8988T (cell line): ENCODE measurements at regions not wholly inside any gene's neighbourhood (a gene's known extent, or its start where the extent isn't known, plus 50 kb on each side); places are given as distances from the start of the nearest gene placed in this dataset.
"Not testable (repeated sequence)": the region's sequence is repeated elsewhere in the genome, so short reads cannot be mapped to it uniquely, and the experiment has no call there.

ENCODE experiments used
- DNase-seq: peaks from one replicate; pipeline ENCODE4 v3.0.0; 2011

- DNase-seq, result no peak
These were observed 153.8 kb downstream of the DEPDC1B start for GRCh38 chr5:60546207-60546606.

- no peak for DNase-seq
These were observed 154.4 kb downstream of the DEPDC1B start for GRCh38 chr5:60545551-60545950.

- no peak for DNase-seq
These were observed 155.8 kb downstream of the DEPDC1B start for GRCh38 chr5:60544142-60544541.

GRCh38 chr5:60541980-60542379 is 158.0 kb downstream of the DEPDC1B start:
- DNase-seq, result no peak

- DNase-seq, result no peak
These were observed 158.8 kb downstream of the DEPDC1B start for GRCh38 chr5:60540856-60541805.

GRCh38 chr5:60538955-60539866 is 160.8 kb downstream of the DEPDC1B start:
- DNase-seq, result no peak

- DNase-seq, result no peak
These were observed 161.5 kb downstream of the DEPDC1B start for GRCh38 chr5:60538426-60538825.

- DNase-seq, result no peak
These were observed 164.0 kb downstream of the DEPDC1B start for GRCh38 chr5:60535951-60536350.

- no peak for DNase-seq
These were observed 164.8 kb downstream of the DEPDC1B start for GRCh38 chr5:60535198-60535597.

- DNase-seq, result no peak
These were observed 166.2 kb downstream of the DEPDC1B start for GRCh38 chr5:60533789-60534188.

- DNase-seq, result not testable (repeated sequence)
These were observed 167.2 kb downstream of the DEPDC1B start for GRCh38 chr5:60532796-60533195.

- not testable (repeated sequence) for DNase-seq
These were observed 169.7 kb downstream of the DEPDC1B start for GRCh38 chr5:60530144-60530848.

- no peak for DNase-seq
These were observed 171.0 kb downstream of the DEPDC1B start for GRCh38 chr5:60529001-60529400.

GRCh38 chr5:60527072-60527471 is 172.9 kb downstream of the DEPDC1B start:
- DNase-seq, result no peak

GRCh38 chr5:60526336-60526875 is 173.6 kb downstream of the DEPDC1B start:
- no peak for DNase-seq

GRCh38 chr5:60522292-60522905 is 177.6 kb downstream of the DEPDC1B start:
- no peak for DNase-seq

GRCh38 chr5:60521376-60522291 is 178.3 kb downstream of the DEPDC1B start:
- DNase-seq, result no peak

GRCh38 chr5:60520451-60521227 is 179.3 kb downstream of the DEPDC1B start:
- no peak for DNase-seq

GRCh38 chr5:60519372-60519771 is 180.6 kb downstream of the DEPDC1B start:
- DNase-seq, result no peak

- DNase-seq, result no peak
These were observed 182.1 kb downstream of the DEPDC1B start for GRCh38 chr5:60517850-60518249.
